Tibial nerve (tissue), 4 donors: ENCODE measurements at regions not wholly inside any gene's neighbourhood (a gene's known extent, or its start where the extent isn't known, plus 50 kb on each side); places are given as distances from the start of the nearest gene placed in this dataset.
A peak's percentile ranks its signal among the peaks of the same experiment; 100 is the strongest.

Source experiments
- DNase-seq, 2 donors: peaks; one replicate each; pipeline ENCODE4 v3.0.0-alpha.2; 2019; ENCODE audit warnings: low spot score in 2 of 2
- H3K27ac ChIP-seq, 4 donors: fragments of 200-600 bp; sonication (generic) in 3 of 4; one replicate each; pipeline ENCODE4 v1.5.1; 2017 to 2019; ENCODE audit warnings: mild to moderate bottlenecking in 1 of 4
- H3K27me3 ChIP-seq, 2 donors: fragments of 200-600 bp; sonication (generic) in 1 of 2; one replicate each; pipeline versions ENCODE4 v1.5.1 to v1.6.0; 2017 to 2019
- H3K36me3 ChIP-seq, 3 donors: fragments of 200-600 bp; sonication (generic); one replicate each; pipeline ENCODE4 v1.5.1; 2018 to 2019
- H3K4me1 ChIP-seq, 4 donors: fragments of 200-600 bp; sonication (generic) in 3 of 4; one replicate each; pipeline ENCODE4 v1.5.1; 2017 to 2019
- H3K4me3 ChIP-seq, 4 donors: fragments of 200-600 bp; sonication (generic) in 3 of 4; one replicate each; pipeline ENCODE4 v1.5.1; 2017 to 2019; ENCODE audit warnings: mild to moderate bottlenecking in 1 of 4, moderate library complexity in 1 of 4
- H3K9me3 ChIP-seq, 4 donors: fragments of 200-600 bp; sonication (generic) in 3 of 4; one replicate each; pipeline ENCODE4 v1.5.1; 2017 to 2019
- EP300 ChIP-seq, 2 donors: sonication (generic); formaldehyde crosslinking; IDR thresholded peaks; one replicate each; pipeline ENCODE4 v1.6.1; 2017; ENCODE audit warnings: antibody characterized with exemption in 2 of 2, mild to moderate bottlenecking in 1 of 2
- POLR2A ChIP-seq, 2 donors: fragments of 450-650 bp; IDR thresholded peaks; one replicate each; pipeline ENCODE4 v1.6.1; 2017; ENCODE audit warnings: antibody characterized with exemption in 2 of 2, mild to moderate bottlenecking in 2 of 2, moderate library complexity in 2 of 2
- WGBS, 2 donors: methylation state at CpG; one replicate each; pipeline ENCODE4 v1.1.5; 2018; 5-methylcytosine and 5-hydroxymethylcytosine counted together
- TF ChIP-seq, protein P1 (sequence below), 5 experiments: fragments of 200-600 bp in 3 of 5; fragments of 450-650 bp in 2 of 5; sonication (generic) in 3 of 5; IDR thresholded peaks; one replicate each; pipeline ENCODE4 v1.5.1; 2016 to 2019; ENCODE audit warnings: antibody characterized with exemption in 5 of 5, mild to moderate bottlenecking in 3 of 5, moderate library complexity in 2 of 5

DNA sequence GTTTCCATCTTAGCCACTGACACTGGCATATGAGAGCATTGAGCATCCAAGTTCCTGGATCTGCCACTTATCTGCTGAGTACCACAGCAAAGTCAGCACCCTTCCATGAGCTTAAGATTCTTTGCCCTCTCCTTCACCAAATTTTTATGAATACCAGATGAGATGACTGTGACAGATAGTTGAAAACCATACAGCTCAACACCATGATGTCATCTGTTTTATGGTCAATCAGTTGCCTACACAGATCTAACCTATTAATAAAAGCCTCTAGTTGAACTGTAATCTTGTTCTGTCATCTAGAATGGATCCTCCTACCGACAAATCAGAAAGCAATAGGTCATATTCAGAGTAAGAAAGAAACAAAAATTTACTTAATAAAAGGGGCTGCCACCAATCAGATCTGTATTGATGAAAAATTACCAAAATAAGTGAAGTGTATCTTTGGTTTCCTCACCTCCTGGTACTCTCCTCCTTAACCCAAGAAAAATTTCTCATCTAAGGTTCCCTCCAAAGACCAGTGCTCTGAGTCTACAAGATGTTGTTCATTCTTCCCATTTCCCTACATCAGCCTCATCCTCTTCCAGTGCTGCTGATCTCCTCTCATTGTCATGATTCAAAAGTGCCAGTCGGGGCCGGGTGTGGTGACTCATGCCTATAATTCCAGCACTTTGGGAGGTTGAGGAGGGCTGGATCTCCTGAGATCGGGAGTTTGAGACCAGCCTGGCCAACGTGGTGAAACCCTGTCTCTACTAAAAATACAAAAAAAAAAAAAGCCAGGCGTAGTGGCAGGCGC is 138.8 kb upstream of the CTTNBP2NL start:
- H3K36me3 ChIP-seq, result no peaks in the 10 kb centered on the region
- no peaks in the 10 kb centered on the region for H3K9me3 ChIP-seq
- no peak overlapping the region for H3K27ac ChIP-seq
- WGBS, 2 donors, result 82 to 89% methylated on average over 7 of the region's 7 CpGs
- no peak overlapping the region for H3K4me3 ChIP-seq
- no peak for DNase-seq
- TF ChIP-seq POLR2A (IDR thresholded peaks at IDR 0.05) (no peak), EP300 (IDR thresholded peaks at IDR 0.05) (no peak)
- TF ChIP-seq, protein P1, sequence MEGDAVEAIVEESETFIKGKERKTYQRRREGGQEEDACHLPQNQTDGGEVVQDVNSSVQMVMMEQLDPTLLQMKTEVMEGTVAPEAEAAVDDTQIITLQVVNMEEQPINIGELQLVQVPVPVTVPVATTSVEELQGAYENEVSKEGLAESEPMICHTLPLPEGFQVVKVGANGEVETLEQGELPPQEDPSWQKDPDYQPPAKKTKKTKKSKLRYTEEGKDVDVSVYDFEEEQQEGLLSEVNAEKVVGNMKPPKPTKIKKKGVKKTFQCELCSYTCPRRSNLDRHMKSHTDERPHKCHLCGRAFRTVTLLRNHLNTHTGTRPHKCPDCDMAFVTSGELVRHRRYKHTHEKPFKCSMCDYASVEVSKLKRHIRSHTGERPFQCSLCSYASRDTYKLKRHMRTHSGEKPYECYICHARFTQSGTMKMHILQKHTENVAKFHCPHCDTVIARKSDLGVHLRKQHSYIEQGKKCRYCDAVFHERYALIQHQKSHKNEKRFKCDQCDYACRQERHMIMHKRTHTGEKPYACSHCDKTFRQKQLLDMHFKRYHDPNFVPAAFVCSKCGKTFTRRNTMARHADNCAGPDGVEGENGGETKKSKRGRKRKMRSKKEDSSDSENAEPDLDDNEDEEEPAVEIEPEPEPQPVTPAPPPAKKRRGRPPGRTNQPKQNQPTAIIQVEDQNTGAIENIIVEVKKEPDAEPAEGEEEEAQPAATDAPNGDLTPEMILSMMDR (IDR thresholded peaks at IDR 0.05), result no peak
- H3K27me3 ChIP-seq, result no peaks in the 10 kb centered on the region
- H3K4me1 ChIP-seq, result no peaks in the 10 kb centered on the region

DNA sequence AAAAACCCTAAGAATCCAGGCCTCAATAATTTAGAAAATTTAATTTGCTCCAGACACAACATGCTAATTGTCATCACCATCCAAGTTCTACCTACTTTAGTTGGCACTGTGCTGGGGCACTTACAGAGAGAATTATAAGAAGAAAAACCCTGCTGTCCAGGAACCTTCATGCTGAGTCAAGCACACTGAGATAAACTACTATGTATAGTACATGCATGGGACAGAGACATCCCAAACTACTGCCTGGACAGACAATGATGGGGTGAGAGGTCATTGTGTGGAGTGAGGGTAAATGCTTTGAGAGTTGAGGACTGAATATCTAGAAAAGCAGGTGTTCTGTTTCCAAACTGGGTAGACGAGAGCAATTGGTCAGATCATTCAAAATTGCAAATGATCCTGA is 135.3 kb upstream of the CTTNBP2NL start:
- Histone ChIP-seq H3K27me3 (no peaks in the 10 kb centered on the region), H3K27ac (no peak overlapping the region), H3K4me3 (no peak overlapping the region), H3K4me1 (peaks cover 0 to 26% (median 14%) of the 10 kb centered on the region in 4 donors), H3K36me3 (no peaks in the 10 kb centered on the region), H3K9me3 (no peaks in the 10 kb centered on the region)
- no peak for DNase-seq
- 91 to 95% methylated on average over 1 of the region's 1 CpG for WGBS, 2 donors
- TF ChIP-seq, protein P1 (IDR thresholded peaks at IDR 0.05), result no peak
- no peak for TF ChIP-seq EP300 (IDR thresholded peaks at IDR 0.05)
- TF ChIP-seq POLR2A (IDR thresholded peaks at IDR 0.05), result no peak

DNA sequence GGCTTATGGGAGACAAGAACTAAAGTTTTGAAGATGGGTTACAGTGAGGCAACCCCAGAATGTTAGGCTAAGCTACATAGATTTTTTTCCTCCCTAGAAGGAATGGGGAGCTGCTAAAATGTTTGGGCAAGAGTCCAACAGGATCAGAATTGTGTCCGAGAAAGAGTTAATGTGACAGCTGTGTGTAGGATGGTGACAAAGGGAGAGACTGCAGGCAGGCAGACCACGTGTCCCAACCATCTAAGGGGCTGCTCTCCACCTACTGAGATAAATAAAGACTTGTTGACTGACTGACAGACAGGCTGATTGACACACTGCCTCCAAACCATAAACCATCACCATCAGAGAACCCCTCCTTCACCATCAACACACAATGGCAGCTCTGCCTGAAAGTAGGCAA is 133.7 kb upstream of the CTTNBP2NL start:
- no peaks in the 10 kb centered on the region for H3K27me3 ChIP-seq
- TF ChIP-seq, protein P1 (IDR thresholded peaks at IDR 0.05), result no peak
- TF ChIP-seq EP300 (IDR thresholded peaks at IDR 0.05) (no peak), POLR2A (IDR thresholded peaks at IDR 0.05) (no peak)
- H3K9me3 ChIP-seq, result no peaks in the 10 kb centered on the region
- no peak overlapping the region for H3K27ac ChIP-seq
- WGBS, 2 donors, result 44 to 49% methylated on average over 2 of the region's 2 CpGs
- H3K4me1 ChIP-seq, result peaks cover 0 to 37% (median 16%) of the 10 kb centered on the region in 4 donors
- H3K36me3 ChIP-seq, result no peaks in the 10 kb centered on the region
- no peak for DNase-seq
- no peak overlapping the region for H3K4me3 ChIP-seq

DNA sequence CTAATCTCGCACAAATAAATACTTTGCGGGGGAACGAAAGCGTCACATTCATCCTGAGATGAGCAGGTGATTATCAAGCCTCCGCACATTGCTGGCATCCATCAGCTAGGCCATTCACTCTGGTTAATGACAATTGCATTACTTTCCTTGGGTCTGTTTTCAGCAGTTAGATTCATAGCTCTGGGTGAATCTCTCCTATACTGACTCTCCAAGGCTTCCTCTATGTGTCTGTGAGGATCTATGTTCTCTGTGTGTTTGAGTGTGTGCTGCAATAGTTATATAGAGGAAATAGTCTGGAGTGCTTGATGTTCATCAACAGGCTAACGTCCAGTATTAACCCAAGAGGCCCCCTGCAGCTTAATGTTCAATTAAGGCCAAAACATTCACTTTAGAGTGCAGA is 133.0 kb upstream of the CTTNBP2NL start:
- DNase-seq, result no peak
- peaks cover 0 to 43% (median 16%) of the 10 kb centered on the region in 4 donors for H3K4me1 ChIP-seq
- WGBS, 2 donors, result 78 to 86% methylated on average over 6 of the region's 6 CpGs
- TF ChIP-seq, protein P1 (IDR thresholded peaks at IDR 0.05), result no peak
- no peak for TF ChIP-seq EP300 (IDR thresholded peaks at IDR 0.05)
- TF ChIP-seq POLR2A (IDR thresholded peaks at IDR 0.05), result no peak
- H3K27ac ChIP-seq, result no peak overlapping the region
- H3K4me3 ChIP-seq, result no peak overlapping the region
- no peaks in the 10 kb centered on the region for H3K36me3 ChIP-seq
- H3K9me3 ChIP-seq, result no peaks in the 10 kb centered on the region
- no peaks in the 10 kb centered on the region for H3K27me3 ChIP-seq

DNA sequence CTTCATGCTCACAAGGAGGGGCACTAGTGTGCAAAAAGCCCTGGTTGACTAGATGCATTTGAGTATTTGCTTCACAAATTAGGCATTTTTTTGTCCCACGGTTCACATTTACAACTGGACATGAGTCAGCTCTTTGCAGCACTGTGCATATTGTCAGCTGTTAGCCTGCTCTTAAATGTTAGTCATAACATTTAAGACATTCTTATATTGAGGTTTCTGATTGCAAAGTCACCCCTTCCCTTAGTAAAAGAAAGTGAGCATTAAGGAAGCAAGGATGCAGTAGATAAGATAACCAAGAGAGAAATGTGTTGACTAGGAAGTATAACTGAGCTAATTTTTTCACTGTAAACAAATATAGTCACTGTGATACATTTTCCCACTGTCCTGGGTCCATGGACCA is 132.6 kb upstream of the CTTNBP2NL start:
- Histone ChIP-seq H3K27ac (peak overlapping the region in 2 of 4 donors; percentile 70 to 76), H3K4me3 (no peak overlapping the region), H3K4me1 (peaks cover 0 to 45% (median 16%) of the 10 kb centered on the region in 4 donors), H3K27me3 (no peaks in the 10 kb centered on the region), H3K9me3 (no peaks in the 10 kb centered on the region), H3K36me3 (no peaks in the 10 kb centered on the region)
- WGBS, 2 donors, result 10 to 33% methylated on average over 1 of the region's 1 CpG
- TF ChIP-seq POLR2A (IDR thresholded peaks at IDR 0.05), result no peak
- no peak for DNase-seq
